Type B pancreatic cell (in vitro differentiated cells): ENCODE measurements at regions not wholly inside any gene's neighbourhood (a gene's known extent, or its start where the extent isn't known, plus 50 kb on each side); places are given as distances from the start of the nearest gene placed in this dataset.

Experiments
- DNase-seq: peaks from one replicate; pipeline ENCODE4 v3.0.0; 2021; ENCODE audit warnings: mixed read lengths; ENCODE audit not compliant: unreplicated experiment; ENCODE audit errors: extremely low spot score
- H3K27ac Mint-ChIP-seq: 2 replicates; pipeline ENCODE4 v1.8.0; 2021; ENCODE audit warnings: mild to moderate bottlenecking, mixed read lengths
- H3K27me3 Mint-ChIP-seq: 2 replicates; pipeline ENCODE4 v1.8.0; 2021; ENCODE audit warnings: mixed read lengths
- H3K36me3 Mint-ChIP-seq: 2 replicates; pipeline ENCODE4 v1.8.0; 2021; ENCODE audit warnings: mixed read lengths
- H3K4me1 Mint-ChIP-seq: one replicate; pipeline ENCODE4 v1.8.0; 2021; ENCODE audit warnings: mixed read lengths; ENCODE audit not compliant: unreplicated experiment
- H3K4me3 Mint-ChIP-seq: 2 replicates; pipeline ENCODE4 v1.8.0; 2021; ENCODE audit warnings: mild to moderate bottlenecking, mixed read lengths
- H3K9me3 Mint-ChIP-seq: 2 replicates; pipeline ENCODE4 v1.8.0; 2021; ENCODE audit warnings: mixed read lengths
- TF ChIP-seq, protein P1 (sequence below): fragments of 200-600 bp; sonication (generic); conservative IDR thresholded peaks from 2 replicates; pipeline ENCODE4 v1.5.0; 2021; ENCODE audit warnings: antibody characterized with exemption, mild to moderate bottlenecking

DNA sequence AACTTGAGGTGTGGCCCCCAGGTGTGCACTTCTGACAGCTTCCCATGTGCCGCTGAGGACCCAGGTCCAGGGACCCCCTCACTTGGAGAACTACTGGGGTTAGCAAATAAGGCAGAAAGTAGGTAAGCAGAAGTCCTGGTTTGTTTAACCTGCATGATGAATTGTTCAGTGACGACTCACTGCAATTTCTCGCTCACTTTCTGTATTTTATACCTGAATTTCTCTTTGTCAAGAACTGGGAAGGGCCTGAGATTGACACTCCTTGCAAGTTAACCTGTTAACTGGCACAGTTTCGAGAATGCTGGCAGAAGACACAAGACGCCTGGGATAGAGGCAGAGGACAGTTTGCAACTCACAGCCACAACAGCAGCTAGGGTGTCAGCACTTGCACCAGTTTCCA lies 164.5 kb upstream of the NCK2 start:
- Mint-ChIP-seq H3K27ac (no peak overlapping the region), H3K27me3 (peaks cover 13% of the 10 kb centered on the region), H3K4me3 (no peak overlapping the region), H3K9me3 (no peaks in the 10 kb centered on the region), H3K36me3 (no peaks in the 10 kb centered on the region), H3K4me1 (peaks cover 37% of the 10 kb centered on the region)
- TF ChIP-seq, protein P1, sequence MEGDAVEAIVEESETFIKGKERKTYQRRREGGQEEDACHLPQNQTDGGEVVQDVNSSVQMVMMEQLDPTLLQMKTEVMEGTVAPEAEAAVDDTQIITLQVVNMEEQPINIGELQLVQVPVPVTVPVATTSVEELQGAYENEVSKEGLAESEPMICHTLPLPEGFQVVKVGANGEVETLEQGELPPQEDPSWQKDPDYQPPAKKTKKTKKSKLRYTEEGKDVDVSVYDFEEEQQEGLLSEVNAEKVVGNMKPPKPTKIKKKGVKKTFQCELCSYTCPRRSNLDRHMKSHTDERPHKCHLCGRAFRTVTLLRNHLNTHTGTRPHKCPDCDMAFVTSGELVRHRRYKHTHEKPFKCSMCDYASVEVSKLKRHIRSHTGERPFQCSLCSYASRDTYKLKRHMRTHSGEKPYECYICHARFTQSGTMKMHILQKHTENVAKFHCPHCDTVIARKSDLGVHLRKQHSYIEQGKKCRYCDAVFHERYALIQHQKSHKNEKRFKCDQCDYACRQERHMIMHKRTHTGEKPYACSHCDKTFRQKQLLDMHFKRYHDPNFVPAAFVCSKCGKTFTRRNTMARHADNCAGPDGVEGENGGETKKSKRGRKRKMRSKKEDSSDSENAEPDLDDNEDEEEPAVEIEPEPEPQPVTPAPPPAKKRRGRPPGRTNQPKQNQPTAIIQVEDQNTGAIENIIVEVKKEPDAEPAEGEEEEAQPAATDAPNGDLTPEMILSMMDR, result no peak
- DNase-seq, result no peak

- Mint-ChIP-seq H3K27me3 (peaks cover 14% of the 10 kb centered on the region), H3K4me1 (peaks cover 29% of the 10 kb centered on the region), H3K9me3 (no peaks in the 10 kb centered on the region), H3K36me3 (no peaks in the 10 kb centered on the region), H3K27ac (no peak overlapping the region), H3K4me3 (no peak overlapping the region)
- no peak for DNase-seq
- TF ChIP-seq, protein P1, result no peak
Measured at GRCh38 chr2:105578166-105578565, 166.5 kb upstream of the NCK2 start.

GRCh38 chr2:105577762-105578161 lies 166.9 kb upstream of the NCK2 start:
- TF ChIP-seq, protein P1, result no peak
- H3K4me1 Mint-ChIP-seq, result peaks cover 25% of the 10 kb centered on the region
- DNase-seq, result no peak
- no peak overlapping the region for H3K4me3 Mint-ChIP-seq
- peaks cover 13% of the 10 kb centered on the region for H3K27me3 Mint-ChIP-seq
- no peak overlapping the region for H3K27ac Mint-ChIP-seq
- H3K36me3 Mint-ChIP-seq, result no peaks in the 10 kb centered on the region
- H3K9me3 Mint-ChIP-seq, result no peaks in the 10 kb centered on the region

DNA sequence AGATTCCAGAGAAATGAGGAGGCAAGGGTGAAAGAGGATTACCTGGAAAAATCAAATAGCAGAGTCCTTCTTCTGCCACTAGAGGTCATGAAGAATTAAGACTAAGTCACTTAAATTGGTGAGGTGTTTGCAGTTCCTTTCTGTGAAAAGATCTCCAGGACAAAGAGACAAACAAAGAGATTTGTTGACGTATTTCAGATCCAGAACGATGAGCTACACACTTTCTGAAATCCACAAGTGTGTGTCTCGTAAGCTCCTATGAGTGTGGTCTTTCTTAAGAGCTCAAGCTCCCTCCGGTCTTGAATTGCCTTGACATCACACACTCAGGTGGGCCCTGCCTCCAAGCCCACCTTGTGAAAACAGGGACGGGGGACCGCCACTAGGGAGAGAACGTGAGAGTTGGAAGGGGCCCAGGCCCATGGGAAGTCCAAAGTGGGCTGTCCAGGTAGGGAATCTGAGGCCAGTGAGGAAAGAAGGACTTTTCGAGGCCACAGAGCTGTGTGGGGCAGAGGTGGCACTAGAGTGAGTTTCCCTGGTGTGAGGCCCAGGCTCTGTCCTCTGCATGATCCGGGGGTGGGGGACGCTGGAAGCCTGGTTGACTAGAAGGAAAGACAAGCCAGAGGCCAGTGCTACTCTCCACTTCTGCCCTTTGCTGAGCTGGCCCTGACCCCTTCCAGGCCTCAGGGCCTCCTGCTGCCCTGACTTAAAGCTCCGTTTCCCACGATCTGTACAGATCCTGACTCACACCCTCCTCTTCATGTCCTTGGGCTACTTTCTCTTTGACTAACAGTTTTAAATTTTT lies 168.1 kb upstream of the NCK2 start:
- DNase-seq, result no peak
- TF ChIP-seq, protein P1, result peak; percentile 74
- Mint-ChIP-seq H3K9me3 (no peaks in the 10 kb centered on the region), H3K27me3 (peaks cover 15% of the 10 kb centered on the region), H3K27ac (peak overlapping the region; percentile 77), H3K36me3 (no peaks in the 10 kb centered on the region), H3K4me1 (peaks cover 14% of the 10 kb centered on the region), H3K4me3 (no peak overlapping the region)

DNA sequence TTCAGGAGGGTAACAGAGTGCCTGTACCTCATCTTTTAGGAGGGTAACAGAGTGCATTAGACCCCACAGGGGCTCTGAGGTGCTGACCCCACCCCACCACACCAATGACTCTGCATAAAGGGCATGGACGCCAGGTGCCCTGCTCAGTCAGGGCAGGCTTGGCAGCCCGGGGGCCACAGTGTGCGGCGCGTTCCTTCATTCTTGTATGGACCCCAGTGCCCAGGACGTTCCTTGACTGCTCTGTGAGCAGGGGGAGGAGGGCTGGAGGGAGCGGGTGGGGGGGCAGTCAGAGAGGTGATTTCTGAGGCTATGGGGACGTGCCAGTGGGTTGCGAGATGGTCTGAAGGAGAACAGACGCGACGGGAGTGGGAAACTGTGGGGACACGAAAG lies 168.7 kb upstream of the NCK2 start:
- H3K4me1 Mint-ChIP-seq, result peaks cover 13% of the 10 kb centered on the region

More for the DNA sequence above, 168.7 kb upstream of the NCK2 start:
- Mint-ChIP-seq H3K27ac (no peak overlapping the region), H3K36me3 (no peaks in the 10 kb centered on the region), H3K4me3 (no peak overlapping the region), H3K27me3 (peaks cover 15% of the 10 kb centered on the region), H3K9me3 (no peaks in the 10 kb centered on the region)
- no peak for DNase-seq
- TF ChIP-seq, protein P1, result no peak
